H9 (cell line): ENCODE measurements at regions not wholly inside any gene's neighbourhood (a gene's known extent, or its start where the extent isn't known, plus 50 kb on each side); places are given as distances from the start of the nearest gene placed in this dataset.
A peak's percentile ranks its signal among the peaks of the same experiment; 100 is the strongest.

ENCODE experiments used
- DNase-seq: peaks from one replicate; pipeline ENCODE4 v3.0.0-alpha.2; 2017
- H2AFZ ChIP-seq: one replicate; pipeline ENCODE4 v1.6.1; 2013; ENCODE audit warnings: mild to moderate bottlenecking, low read length, control low read depth, moderate library complexity
- H2AK5ac ChIP-seq: 2 replicates; pipeline ENCODE4 v1.6.1; 2013; ENCODE audit warnings: low read length, control low read depth, mixed read lengths; ENCODE audit not compliant: insufficient read length
- H2BK120ac ChIP-seq: one replicate; pipeline ENCODE4 v1.6.1; 2013; ENCODE audit warnings: low read depth, mild to moderate bottlenecking, low read length, control low read depth, inconsistent platforms; ENCODE audit not compliant: poor library complexity, severe bottlenecking
- H2BK12ac ChIP-seq: 2 replicates; pipeline ENCODE4 v1.6.1; 2013; ENCODE audit warnings: low read length, control low read depth, mixed read lengths, low read depth; ENCODE audit not compliant: insufficient read length
- H2BK15ac ChIP-seq: 2 replicates; pipeline ENCODE4 v1.6.1; 2013; ENCODE audit warnings: low read depth, low read length, control low read depth
- H2BK20ac ChIP-seq: one replicate; pipeline ENCODE4 v1.6.1; 2013; ENCODE audit warnings: low read depth, mild to moderate bottlenecking, low read length, control low read depth, inconsistent platforms; ENCODE audit not compliant: poor library complexity, severe bottlenecking
- H2BK5ac ChIP-seq: 2 replicates; pipeline ENCODE4 v1.6.1; 2013; ENCODE audit warnings: low read length, control low read depth, mixed read lengths; ENCODE audit not compliant: insufficient read length
- H3K14ac ChIP-seq: 2 replicates; pipeline ENCODE4 v1.6.1; 2013; ENCODE audit warnings: low read length, control low read depth; ENCODE audit not compliant: insufficient read depth
- H3K18ac ChIP-seq: 2 replicates; pipeline ENCODE4 v1.6.1; 2013; ENCODE audit warnings: low read depth, mild to moderate bottlenecking, mixed read lengths, low read length, control low read depth; ENCODE audit not compliant: insufficient read length
- H3K23ac ChIP-seq: 2 replicates; pipeline ENCODE4 v1.6.1; 2013; ENCODE audit warnings: low read length, control low read depth, mixed read lengths, low read depth; ENCODE audit not compliant: insufficient read length
- H3K23me2 ChIP-seq: 2 replicates; pipeline ENCODE4 v1.6.1; 2013; ENCODE audit warnings: low read depth, mild to moderate bottlenecking, mixed read lengths, low read length, control low read depth; ENCODE audit not compliant: insufficient read length, poor library complexity, severe bottlenecking
- H3K27ac ChIP-seq: 2 replicates; pipeline ENCODE4 v1.5.1; 2013; ENCODE audit warnings: low read length, control low read depth, mixed read lengths, low read depth; ENCODE audit not compliant: insufficient read length
- H3K27me3 ChIP-seq: 2 replicates; pipeline ENCODE4 v1.6.1; 2013; ENCODE audit warnings: low read length, control low read depth, inconsistent platforms; ENCODE audit not compliant: insufficient read depth
- H3K4ac ChIP-seq: 2 replicates; pipeline ENCODE4 v1.6.1; 2013; ENCODE audit warnings: low read depth, mild to moderate bottlenecking, control low read depth, inconsistent platforms, low read length, moderate library complexity
- H3K4me1 ChIP-seq: 2 replicates; pipeline ENCODE4 v1.6.1; 2013; ENCODE audit warnings: low read length, control low read depth, inconsistent platforms; ENCODE audit not compliant: insufficient read depth
- H3K4me2 ChIP-seq: 2 replicates; pipeline ENCODE4 v1.6.1; 2013; ENCODE audit warnings: low read length, control low read depth, mixed read lengths; ENCODE audit not compliant: insufficient read length, insufficient read depth
- H3K56ac ChIP-seq: 2 replicates; pipeline ENCODE4 v1.6.1; 2013; ENCODE audit warnings: low read depth, mild to moderate bottlenecking, mixed read lengths, low read length, control low read depth; ENCODE audit not compliant: insufficient read length
- H3K79me1 ChIP-seq: 2 replicates; pipeline ENCODE4 v1.6.1; 2013; ENCODE audit warnings: low read depth, mild to moderate bottlenecking, moderate library complexity, low read length, control low read depth, inconsistent platforms; ENCODE audit not compliant: insufficient read depth, poor library complexity, severe bottlenecking
- H3K79me2 ChIP-seq: 2 replicates; pipeline ENCODE4 v1.6.1; 2013; ENCODE audit warnings: low read length, control low read depth, inconsistent platforms; ENCODE audit not compliant: insufficient read depth
- H3K9ac ChIP-seq: 2 replicates; pipeline ENCODE4 v1.6.1; 2013; ENCODE audit warnings: low read length, control low read depth, mixed read lengths; ENCODE audit not compliant: insufficient read length; ENCODE audit errors: extremely low read depth
- H3K9me3 ChIP-seq: one replicate; pipeline ENCODE4 v1.6.1; 2013; ENCODE audit warnings: low read depth, low read length, inconsistent platforms; ENCODE audit not compliant: control insufficient read depth
- H3T11ph ChIP-seq: one replicate; pipeline ENCODE4 v1.6.1; 2013; ENCODE audit warnings: mild to moderate bottlenecking, low read length, control low read depth, inconsistent platforms
- H4K20me1 ChIP-seq: one replicate; pipeline ENCODE4 v1.6.1; 2013; ENCODE audit not compliant: control insufficient read depth, insufficient read length, insufficient read depth
- H4K5ac ChIP-seq: 2 replicates; pipeline ENCODE4 v1.6.1; 2013; ENCODE audit warnings: low read depth, mild to moderate bottlenecking, mixed read lengths, low read length, control low read depth; ENCODE audit not compliant: insufficient read length
- H4K8ac ChIP-seq: replicated peaks from 2 replicates; pipeline ENCODE4 v1.6.1; 2013; ENCODE audit warnings: low read length, control low read depth, mixed read lengths, low read depth; ENCODE audit not compliant: insufficient read length
- H4K91ac ChIP-seq: 2 replicates; pipeline ENCODE4 v1.6.1; 2013; ENCODE audit warnings: low read depth, mild to moderate bottlenecking, moderate library complexity, mixed read lengths, low read length, control low read depth; ENCODE audit not compliant: insufficient read length
- H3K27ac Mint-ChIP-seq, 3 experiments: 2 replicates in 2 of 3; 3 replicates in 1 of 3; pipeline ENCODE4 v1.8.0; 2020 to 2021; ENCODE audit warnings: mixed read lengths in 3 of 3, mild to moderate bottlenecking in 1 of 3, moderate library complexity in 1 of 3
- H3K27me3 Mint-ChIP-seq: 2 replicates; pipeline ENCODE4 v1.8.0; 2021; ENCODE audit warnings: low read depth, mild to moderate bottlenecking, moderate library complexity, mixed read lengths
- H3K36me3 Mint-ChIP-seq, 3 experiments: 2 replicates in 2 of 3; 3 replicates in 1 of 3; pipeline ENCODE4 v1.8.0; 2020 to 2021; ENCODE audit warnings: low read depth in 3 of 3, mixed read lengths in 3 of 3; ENCODE audit not compliant: insufficient read depth in 1 of 3
- H3K4me1 Mint-ChIP-seq, 2 experiments: 2 replicates each; pipeline ENCODE4 v1.8.0; 2020; ENCODE audit warnings: mixed read lengths in 2 of 2
- H3K4me3 Mint-ChIP-seq, 2 experiments: 2 replicates in 1 of 2; 3 replicates in 1 of 2; pipeline ENCODE4 v1.8.0; 2020 to 2021; ENCODE audit warnings: mild to moderate bottlenecking in 2 of 2, mixed read lengths in 2 of 2, moderate library complexity in 1 of 2
- H3K9me3 Mint-ChIP-seq, 2 experiments: 2 replicates in 1 of 2; 3 replicates in 1 of 2; pipeline ENCODE4 v1.8.0; 2020; ENCODE audit warnings: mild to moderate bottlenecking in 2 of 2, mixed read lengths in 2 of 2, moderate library complexity in 1 of 2
- WGBS: extraction: QIAGEN DNeasy Blood & Tissue Kit; methylation state at CpG from one replicate; pipeline ENCODE4 v1.1.7; 2013; ENCODE audit warnings: missing lambda C conversion rate, low lambda C conversion rate, mixed read lengths; ENCODE audit not compliant: insufficient read length; ENCODE audit errors: extremely low coverage; 5-methylcytosine and 5-hydroxymethylcytosine counted together
- TF ChIP-seq, protein P1 (sequence below): fragments of 200-600 bp; sonication (generic); conservative IDR thresholded peaks from 3 replicates; pipeline ENCODE4 v1.8.0; 2021; ENCODE audit warnings: antibody characterized with exemption, mild to moderate bottlenecking

DNA sequence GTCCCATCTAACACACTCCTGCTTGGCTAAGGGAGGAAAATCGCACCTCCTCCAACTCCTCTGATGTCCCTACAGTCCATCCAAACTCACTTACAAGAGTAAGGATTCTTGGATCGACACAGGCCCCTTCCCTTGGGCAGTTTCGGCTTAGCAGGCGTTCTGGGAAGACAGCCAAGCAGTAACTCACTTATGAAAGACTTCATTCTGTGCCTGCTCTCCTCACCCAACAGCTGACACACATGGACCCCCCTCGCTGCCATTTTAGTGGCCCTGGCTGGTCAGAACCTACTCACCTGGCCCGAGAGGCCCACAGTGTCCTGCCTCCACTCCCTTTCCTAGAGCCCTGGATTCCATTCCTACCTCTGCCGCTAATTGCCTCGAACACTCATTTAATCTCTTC, 52.3 kb upstream of the BCL2L14 start:
- H3K27me3 ChIP-seq, result no peaks in the 10 kb centered on the region
- H2BK120ac ChIP-seq, result no peak overlapping the region
- no peak overlapping the region for H4K5ac ChIP-seq
- H3K23ac ChIP-seq, result no peak overlapping the region
- Mint-ChIP-seq H3K36me3 (no peaks in the 10 kb centered on the region), H3K27ac (peak overlapping the region in 1 of 3 experiments; percentile 39; a peak in 1 of 7 replicates), H3K27me3 (no peaks in the 10 kb centered on the region; the same call in 1 of the 2 replicates), H3K4me1 (peaks cover 12 to 20% of the 10 kb centered on the region in 2 experiments), H3K4me3 (no peak overlapping the region), H3K9me3 (no peaks in the 10 kb centered on the region)
- H3K4me1 ChIP-seq, result peaks cover 9% of the 10 kb centered on the region; the same call in 1 of the 2 replicates
- no peak overlapping the region for H3K18ac ChIP-seq
- no peaks in the 10 kb centered on the region for H3K23me2 ChIP-seq
- H3K79me2 ChIP-seq, result no peaks in the 10 kb centered on the region
- no peak overlapping the region for H4K91ac ChIP-seq
- DNase-seq, result no peak
- no peak overlapping the region for H3T11ph ChIP-seq
- no peak overlapping the region for H2AFZ ChIP-seq
- TF ChIP-seq, protein P1, sequence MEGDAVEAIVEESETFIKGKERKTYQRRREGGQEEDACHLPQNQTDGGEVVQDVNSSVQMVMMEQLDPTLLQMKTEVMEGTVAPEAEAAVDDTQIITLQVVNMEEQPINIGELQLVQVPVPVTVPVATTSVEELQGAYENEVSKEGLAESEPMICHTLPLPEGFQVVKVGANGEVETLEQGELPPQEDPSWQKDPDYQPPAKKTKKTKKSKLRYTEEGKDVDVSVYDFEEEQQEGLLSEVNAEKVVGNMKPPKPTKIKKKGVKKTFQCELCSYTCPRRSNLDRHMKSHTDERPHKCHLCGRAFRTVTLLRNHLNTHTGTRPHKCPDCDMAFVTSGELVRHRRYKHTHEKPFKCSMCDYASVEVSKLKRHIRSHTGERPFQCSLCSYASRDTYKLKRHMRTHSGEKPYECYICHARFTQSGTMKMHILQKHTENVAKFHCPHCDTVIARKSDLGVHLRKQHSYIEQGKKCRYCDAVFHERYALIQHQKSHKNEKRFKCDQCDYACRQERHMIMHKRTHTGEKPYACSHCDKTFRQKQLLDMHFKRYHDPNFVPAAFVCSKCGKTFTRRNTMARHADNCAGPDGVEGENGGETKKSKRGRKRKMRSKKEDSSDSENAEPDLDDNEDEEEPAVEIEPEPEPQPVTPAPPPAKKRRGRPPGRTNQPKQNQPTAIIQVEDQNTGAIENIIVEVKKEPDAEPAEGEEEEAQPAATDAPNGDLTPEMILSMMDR, result no peak
- H3K9ac ChIP-seq, result no peak overlapping the region
- H3K79me1 ChIP-seq, result no peaks in the 10 kb centered on the region
- H3K27ac ChIP-seq, result no peak overlapping the region
- no peak overlapping the region for H3K4me2 ChIP-seq
- no peak overlapping the region for H2BK15ac ChIP-seq
- no peak overlapping the region for H3K14ac ChIP-seq
- H2BK5ac ChIP-seq, result no peak overlapping the region
- no peak overlapping the region for H3K56ac ChIP-seq
- no CpG with 5 or more reads among the region's 8 CpGs for WGBS
- H3K4ac ChIP-seq, result no peak overlapping the region
- no peaks in the 10 kb centered on the region for H3K9me3 ChIP-seq
- H2AK5ac ChIP-seq, result no peak overlapping the region
- H4K20me1 ChIP-seq, result no peaks in the 10 kb centered on the region
- H2BK20ac ChIP-seq, result no peak overlapping the region
- no peak overlapping the region for H2BK12ac ChIP-seq
- no peak overlapping the region for H4K8ac ChIP-seq
